ENCODE measurements at regions not wholly inside any gene's neighbourhood (a gene's known extent, or its start where the extent isn't known, plus 50 kb on each side); places are given as distances from the start of the nearest gene placed in this dataset.
"Not testable (repeated sequence)": the region's sequence is repeated elsewhere in the genome, so short reads cannot be mapped to it uniquely, and the experiment has no call there.

DNA sequence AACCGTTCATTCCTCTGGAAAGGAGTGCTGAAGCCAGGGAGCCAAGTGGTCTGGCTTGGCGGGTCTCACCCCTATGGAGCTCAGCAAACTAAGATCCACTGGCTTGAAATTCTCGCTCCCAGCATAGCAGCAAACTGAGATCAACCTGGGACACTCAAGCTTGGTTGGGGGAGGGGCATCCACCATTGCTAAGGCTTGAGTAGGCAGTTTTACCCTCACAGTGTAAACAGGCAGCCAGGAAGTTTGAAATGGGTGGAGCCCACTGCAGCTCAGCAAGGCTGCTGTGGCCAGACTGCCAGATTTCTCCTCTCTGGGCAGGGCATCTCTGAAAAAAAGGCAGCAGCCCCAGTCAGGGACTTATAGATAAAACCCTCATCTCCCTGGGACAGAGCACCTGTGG lies 866.1 kb upstream of the ATXN7L3B start:
- TF ChIP-seq, protein P1, sequence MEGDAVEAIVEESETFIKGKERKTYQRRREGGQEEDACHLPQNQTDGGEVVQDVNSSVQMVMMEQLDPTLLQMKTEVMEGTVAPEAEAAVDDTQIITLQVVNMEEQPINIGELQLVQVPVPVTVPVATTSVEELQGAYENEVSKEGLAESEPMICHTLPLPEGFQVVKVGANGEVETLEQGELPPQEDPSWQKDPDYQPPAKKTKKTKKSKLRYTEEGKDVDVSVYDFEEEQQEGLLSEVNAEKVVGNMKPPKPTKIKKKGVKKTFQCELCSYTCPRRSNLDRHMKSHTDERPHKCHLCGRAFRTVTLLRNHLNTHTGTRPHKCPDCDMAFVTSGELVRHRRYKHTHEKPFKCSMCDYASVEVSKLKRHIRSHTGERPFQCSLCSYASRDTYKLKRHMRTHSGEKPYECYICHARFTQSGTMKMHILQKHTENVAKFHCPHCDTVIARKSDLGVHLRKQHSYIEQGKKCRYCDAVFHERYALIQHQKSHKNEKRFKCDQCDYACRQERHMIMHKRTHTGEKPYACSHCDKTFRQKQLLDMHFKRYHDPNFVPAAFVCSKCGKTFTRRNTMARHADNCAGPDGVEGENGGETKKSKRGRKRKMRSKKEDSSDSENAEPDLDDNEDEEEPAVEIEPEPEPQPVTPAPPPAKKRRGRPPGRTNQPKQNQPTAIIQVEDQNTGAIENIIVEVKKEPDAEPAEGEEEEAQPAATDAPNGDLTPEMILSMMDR (IDR thresholded peaks at IDR 0.05): not testable (repeated sequence)
- not testable (repeated sequence) for TF ChIP-seq POLR2A (IDR thresholded peaks at IDR 0.05)
